Inflammatory macrophage treated with lipopolysaccharide for 4 hours (primary cell): ENCODE measurements at regions not wholly inside any gene's neighbourhood (a gene's known extent, or its start where the extent isn't known, plus 50 kb on each side); places are given as distances from the start of the nearest gene placed in this dataset.

Experiments
- DNase-seq: peaks from one replicate; pipeline ENCODE4 v3.0.0-alpha.2; 2020

GRCh38 chr13:79079351-79079839, 326.7 kb downstream of the RBM26 start:
- no peak for DNase-seq

GRCh38 chr13:79075703-79076102, 330.4 kb downstream of the RBM26 start:
- no peak for DNase-seq

GRCh38 chr13:79070343-79070974, 335.6 kb downstream of the RBM26 start:
- no peak for DNase-seq

GRCh38 chr13:79062291-79062690, 343.8 kb downstream of the RBM26 start:
- DNase-seq = no peak

- no peak for DNase-seq
These were observed 345.8 kb downstream of the RBM26 start for GRCh38 chr13:79060216-79060615.

GRCh38 chr13:79056706-79057105, 349.3 kb downstream of the RBM26 start:
- no peak for DNase-seq

- DNase-seq = no peak
These were observed 354.6 kb downstream of the RBM26 start for GRCh38 chr13:79051472-79051871.

- no peak for DNase-seq
These were observed 361.6 kb downstream of the RBM26 start for GRCh38 chr13:79044415-79044814.

- DNase-seq = no peak
These were observed 362.8 kb downstream of the RBM26 start for GRCh38 chr13:79043208-79043607.

- DNase-seq = no peak
These were observed 368.9 kb downstream of the RBM26 start for GRCh38 chr13:79037197-79037596.

GRCh38 chr13:79034341-79034740, 371.7 kb downstream of the RBM26 start:
- no peak for DNase-seq

- DNase-seq = no peak
These were observed 371.6 kb upstream of the OBI1 start for GRCh38 chr13:79030513-79030912.

- no peak for DNase-seq
These were observed 359.2 kb upstream of the OBI1 start for GRCh38 chr13:79018166-79018565.

GRCh38 chr13:79011179-79011578, 352.2 kb upstream of the OBI1 start:
- no peak for DNase-seq

- no peak for DNase-seq
These were observed 345.3 kb upstream of the OBI1 start for GRCh38 chr13:79003989-79004898.

GRCh38 chr13:78999494-78999893, 340.5 kb upstream of the OBI1 start:
- no peak for DNase-seq

- DNase-seq = no peak
These were observed 339.8 kb upstream of the OBI1 start for GRCh38 chr13:78998630-78999315.

GRCh38 chr13:78997902-78998629, 339.1 kb upstream of the OBI1 start:
- DNase-seq = no peak

- no peak for DNase-seq
These were observed 334.8 kb upstream of the OBI1 start for GRCh38 chr13:78993792-78994191.

GRCh38 chr13:78981913-78982312, 323.0 kb upstream of the OBI1 start:
- no peak for DNase-seq

- no peak for DNase-seq
These were observed 320.4 kb upstream of the OBI1 start for GRCh38 chr13:78979349-78979748.

GRCh38 chr13:78978381-78978998, 319.5 kb upstream of the OBI1 start:
- peak; percentile 63 for DNase-seq
